ENCODE measurements at regions not wholly inside any gene's neighbourhood (a gene's known extent, or its start where the extent isn't known, plus 50 kb on each side); places are given as distances from the start of the nearest gene placed in this dataset.
A peak's percentile ranks its signal among the peaks of the same experiment; 100 is the strongest.

DNA sequence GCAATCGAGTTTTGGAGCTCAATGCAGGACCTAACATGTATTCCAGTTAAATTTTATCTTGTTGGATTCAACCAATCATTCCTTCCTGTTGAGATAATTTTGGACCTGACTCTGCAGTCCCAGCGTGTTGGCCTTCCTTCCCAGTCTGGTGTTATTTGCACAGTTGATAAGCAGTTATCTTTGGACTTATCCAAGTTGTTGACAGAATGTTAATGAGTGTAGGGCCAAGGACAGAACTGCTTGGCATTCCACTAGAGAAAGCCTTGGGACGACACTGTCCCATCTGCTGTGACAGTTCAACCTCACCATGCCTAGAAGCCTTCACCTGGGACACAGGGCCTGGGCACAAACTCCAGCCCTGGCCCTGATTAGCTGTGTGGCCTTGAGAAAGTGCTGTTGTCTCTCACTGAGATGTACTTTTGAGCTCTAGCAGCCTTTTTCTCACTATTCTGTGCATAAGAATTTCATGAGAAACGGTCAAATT, 104.1 kb upstream of the SLC25A33 start (continued):
- TF ChIP-seq TRIM22 (IDR thresholded peaks at IDR 0.05): no peak
- no peak for TF ChIP-seq MZF1 (CRISPR knock-in tag; IDR thresholded peaks at IDR 0.05; ENCODE audit: borderline replicate concordance)
- peak; percentile 76 for TF ChIP-seq HIC2 (CRISPR knock-in tag; IDR thresholded peaks at IDR 0.05; ENCODE audit: low read depth)
- TF ChIP-seq ZBED4 (CRISPR knock-in tag; IDR thresholded peaks at IDR 0.05; ENCODE audit: borderline replicate concordance): peak; percentile 58; the same call in 1 of the 2 replicates
- no peak for TF ChIP-seq STAG1 (CRISPR knock-in tag; IDR thresholded peaks at IDR 0.05)
- TF ChIP-seq ZBTB21 (CRISPR knock-in tag; IDR thresholded peaks at IDR 0.05): peak; percentile 32; the same call in 1 of the 2 replicates
- TF ChIP-seq PHF8 (CRISPR knock-in tag; IDR thresholded peaks at IDR 0.05): peak; percentile 36
- TF ChIP-seq ZNF251 (CRISPR knock-in tag; IDR thresholded peaks at IDR 0.05): no peak
- no peak for TF ChIP-seq ZNF20 (CRISPR knock-in tag; IDR thresholded peaks at IDR 0.05)
- no peak for TF ChIP-seq SMAD1 (CRISPR knock-in tag; IDR thresholded peaks at IDR 0.05; ENCODE audit: borderline replicate concordance, low read depth)
- TF ChIP-seq RFX1 (IDR thresholded peaks at IDR 0.05): no peak
- TF ChIP-seq IRX3 (CRISPR knock-in tag; IDR thresholded peaks at IDR 0.05; ENCODE audit: borderline replicate concordance, low read depth): no peak
- TF ChIP-seq HOXA9 (CRISPR knock-in tag; IDR thresholded peaks at IDR 0.05; ENCODE audit: borderline replicate concordance): no peak
- TF ChIP-seq ZNF451 (CRISPR knock-in tag; IDR thresholded peaks at IDR 0.05): no peak
- TF ChIP-seq ZNF75D (CRISPR knock-in tag; IDR thresholded peaks at IDR 0.05; ENCODE audit: borderline replicate concordance): no peak
- no peak for TF ChIP-seq KDM5A (IDR thresholded peaks at IDR 0.05; ENCODE audit: borderline replicate concordance, low read length)
- TF ChIP-seq, protein P1, sequence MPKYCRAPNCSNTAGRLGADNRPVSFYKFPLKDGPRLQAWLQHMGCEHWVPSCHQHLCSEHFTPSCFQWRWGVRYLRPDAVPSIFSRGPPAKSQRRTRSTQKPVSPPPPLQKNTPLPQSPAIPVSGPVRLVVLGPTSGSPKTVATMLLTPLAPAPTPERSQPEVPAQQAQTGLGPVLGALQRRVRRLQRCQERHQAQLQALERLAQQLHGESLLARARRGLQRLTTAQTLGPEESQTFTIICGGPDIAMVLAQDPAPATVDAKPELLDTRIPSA (CRISPR knock-in tag; IDR thresholded peaks at IDR 0.05; ENCODE audit: borderline replicate concordance): no peak
- TF ChIP-seq BCL6 (CRISPR knock-in tag; IDR thresholded peaks at IDR 0.05): peak; percentile 95
- TF ChIP-seq SIX1 (CRISPR knock-in tag; IDR thresholded peaks at IDR 0.05; ENCODE audit: borderline replicate concordance): peak; percentile 68; the same call in 1 of the 2 replicates
- TF ChIP-seq, protein P2, sequence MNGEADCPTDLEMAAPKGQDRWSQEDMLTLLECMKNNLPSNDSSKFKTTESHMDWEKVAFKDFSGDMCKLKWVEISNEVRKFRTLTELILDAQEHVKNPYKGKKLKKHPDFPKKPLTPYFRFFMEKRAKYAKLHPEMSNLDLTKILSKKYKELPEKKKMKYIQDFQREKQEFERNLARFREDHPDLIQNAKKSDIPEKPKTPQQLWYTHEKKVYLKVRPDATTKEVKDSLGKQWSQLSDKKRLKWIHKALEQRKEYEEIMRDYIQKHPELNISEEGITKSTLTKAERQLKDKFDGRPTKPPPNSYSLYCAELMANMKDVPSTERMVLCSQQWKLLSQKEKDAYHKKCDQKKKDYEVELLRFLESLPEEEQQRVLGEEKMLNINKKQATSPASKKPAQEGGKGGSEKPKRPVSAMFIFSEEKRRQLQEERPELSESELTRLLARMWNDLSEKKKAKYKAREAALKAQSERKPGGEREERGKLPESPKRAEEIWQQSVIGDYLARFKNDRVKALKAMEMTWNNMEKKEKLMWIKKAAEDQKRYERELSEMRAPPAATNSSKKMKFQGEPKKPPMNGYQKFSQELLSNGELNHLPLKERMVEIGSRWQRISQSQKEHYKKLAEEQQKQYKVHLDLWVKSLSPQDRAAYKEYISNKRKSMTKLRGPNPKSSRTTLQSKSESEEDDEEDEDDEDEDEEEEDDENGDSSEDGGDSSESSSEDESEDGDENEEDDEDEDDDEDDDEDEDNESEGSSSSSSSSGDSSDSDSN (CRISPR knock-in tag; IDR thresholded peaks at IDR 0.05): 0 out of 2 replicates have a peak, but pooled peaks have one; percentile 29
